H1 (cell line): ENCODE measurements at regions not wholly inside any gene's neighbourhood (a gene's known extent, or its start where the extent isn't known, plus 50 kb on each side); places are given as distances from the start of the nearest gene placed in this dataset.

Experiments
- CHD7 ChIP-seq: fragments of 300-600 bp; sonication (generic); IDR thresholded peaks from 2 replicates; pipeline ENCODE4 v1.7.1; 2012; ENCODE audit warnings: low read length, moderate library complexity, mild to moderate bottlenecking, inconsistent platforms; ENCODE audit not compliant: insufficient replicate concordance
- CTCF ChIP-seq, 3 experiments: IDR thresholded peaks; 1 replicate in 2 of 3; 2 replicates in 1 of 3; pipeline versions ENCODE4 v1.5.1 to v1.6.1; 2011; ENCODE audit warnings: low read length in 3 of 3, mild to moderate bottlenecking in 3 of 3, inconsistent platforms in 2 of 3, low read depth in 1 of 3, moderate library complexity in 1 of 3; ENCODE audit not compliant: insufficient read depth in 1 of 3; ENCODE audit errors: control extremely low read depth in 1 of 3
- E2F6 ChIP-seq: IDR thresholded peaks from 2 replicates; pipeline ENCODE4 v1.6.1; 2012; ENCODE audit warnings: inconsistent platforms
- GTF2F1 ChIP-seq: IDR thresholded peaks from 2 replicates; pipeline ENCODE4 v1.6.1; 2012; ENCODE audit warnings: low read depth, low read length, improper control_type of control experiment, borderline replicate concordance
- KDM5A ChIP-seq: fragments of 200-600 bp; IDR thresholded peaks from 2 replicates; pipeline ENCODE4 v1.7.1; 2012; ENCODE audit warnings: mild to moderate bottlenecking, low read length, inconsistent platforms, mixed read lengths
- RXRA ChIP-seq: IDR thresholded peaks from 2 replicates; pipeline ENCODE4 v1.6.1; 2011; ENCODE audit warnings: low read depth, mild to moderate bottlenecking, low read length, moderate library complexity; ENCODE audit not compliant: insufficient read depth
- SP1 ChIP-seq: IDR thresholded peaks from 2 replicates; pipeline ENCODE4 v1.6.1; 2011; ENCODE audit warnings: low read depth, low read length

DNA sequence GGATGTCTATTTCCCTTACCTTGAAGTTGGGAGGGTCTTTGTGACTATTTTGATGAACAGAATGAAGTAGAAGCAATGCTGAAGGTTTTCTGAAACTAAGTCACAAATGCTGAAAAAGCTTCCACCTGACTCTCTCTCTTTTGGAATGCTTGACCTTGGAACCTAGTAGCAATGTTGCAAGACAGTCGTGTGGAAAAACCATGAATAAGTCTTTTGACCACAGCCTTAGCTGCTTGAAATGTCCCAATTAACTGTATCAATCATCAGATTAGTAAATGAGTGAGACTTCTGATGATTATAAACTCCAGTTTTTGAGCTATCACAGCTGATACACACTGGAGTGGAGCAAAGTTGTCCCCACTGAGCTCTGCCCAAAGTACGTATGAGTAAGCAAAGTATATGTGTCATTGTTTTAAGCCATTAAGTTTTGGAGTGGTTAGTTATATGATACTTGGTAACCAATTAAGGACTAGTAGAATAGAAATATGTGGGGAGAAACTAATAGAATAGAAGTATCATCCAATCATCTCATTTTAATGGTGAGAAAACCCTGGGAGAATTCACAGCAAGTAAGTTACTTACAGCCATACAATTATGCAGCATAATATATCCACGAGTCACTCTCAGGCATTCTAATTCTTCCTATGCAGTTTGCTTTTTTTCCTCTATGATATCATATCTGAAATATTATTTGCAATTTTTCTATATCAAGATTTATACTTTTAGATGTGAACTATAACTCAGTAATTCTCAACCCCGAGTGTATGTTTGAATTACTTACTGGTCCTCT lies 1010.6 kb downstream of the ROBO2 start (continued):
- TF ChIP-seq CTCF (IDR thresholded peaks at IDR 0.05; ENCODE audit: control extremely low read depth in 1 of 3, insufficient read depth in 1 of 3, low read depth in 1 of 3, low read length in 3 of 3) = no peak
- TF ChIP-seq KDM5A = no peak
- TF ChIP-seq RXRA = no peak
- TF ChIP-seq SP1 = no peak
- TF ChIP-seq CHD7 = no peak
- no peak for TF ChIP-seq E2F6
- TF ChIP-seq GTF2F1 = no peak
